NT2/D1 (cell line): ENCODE measurements at regions not wholly inside any gene's neighbourhood (a gene's known extent, or its start where the extent isn't known, plus 50 kb on each side); places are given as distances from the start of the nearest gene placed in this dataset.

Source experiments
- SUZ12 ChIP-seq: IDR thresholded peaks from 2 replicates; pipeline ENCODE4 v1.6.1; 2011; ENCODE audit not compliant: insufficient read length, insufficient read depth; ENCODE audit errors: extremely low read depth
- YY1 ChIP-seq: IDR thresholded peaks from 2 replicates; pipeline ENCODE4 v1.6.1; 2011; ENCODE audit not compliant: insufficient read length, insufficient read depth
- ZNF274 ChIP-seq: IDR thresholded peaks from 2 replicates; pipeline ENCODE4 v1.6.1; 2011; ENCODE audit warnings: mild to moderate bottlenecking, low read depth, low read length

DNA sequence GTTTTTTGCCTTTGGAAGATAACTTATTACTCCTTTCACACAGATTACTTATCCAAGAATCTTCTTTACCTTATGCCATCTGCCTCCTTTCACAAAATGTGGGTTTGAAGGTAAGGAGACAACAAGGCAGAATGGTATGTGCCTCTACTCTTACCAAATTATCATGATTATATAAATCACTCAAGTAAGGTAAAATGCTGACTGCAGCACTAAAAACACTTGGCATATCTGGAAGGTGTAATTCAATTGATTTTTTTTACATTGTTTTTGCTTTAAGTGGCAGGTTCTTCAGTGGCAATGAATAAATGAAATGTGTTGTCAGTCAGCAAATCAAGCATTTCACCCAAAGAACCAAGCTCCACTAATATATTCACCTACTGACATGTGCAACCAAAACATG is 346.1 kb downstream of the OMA1 start:
- no peak for TF ChIP-seq YY1
- TF ChIP-seq SUZ12 = no peak
- TF ChIP-seq ZNF274 = no peak
